ENCODE measurements at regions not wholly inside any gene's neighbourhood (a gene's known extent, or its start where the extent isn't known, plus 50 kb on each side); places are given as distances from the start of the nearest gene placed in this dataset.

- no peak for TF ChIP-seq CTCF (IDR thresholded peaks at IDR 0.05)
- no peak for TF ChIP-seq POLR2A (IDR thresholded peaks at IDR 0.05)
- no peak for TF ChIP-seq POLR2AphosphoS5 (IDR thresholded peaks at IDR 0.05)
Observed at GRCh38 chr1:69077198-69077597, 490.5 kb upstream of the LRRC7 start.

Measured in sigmoid colon (tissue), 4 donors.